ENCODE measurements at regions not wholly inside any gene's neighbourhood (a gene's known extent, or its start where the extent isn't known, plus 50 kb on each side); places are given as distances from the start of the nearest gene placed in this dataset.

GRCh38 chr6:147715035-147715434 is 206.5 kb downstream of the SAMD5 start:
- Mint-ChIP-seq H3K27ac (no peak overlapping the region), H3K4me3 (no peak overlapping the region), H3K36me3 (ENCODE audit: low read depth) (no peaks in the 10 kb centered on the region), H3K4me1 (no peaks in the 10 kb centered on the region), H3K9me3 (no peaks in the 10 kb centered on the region), H3K27me3 (no peaks in the 10 kb centered on the region)
- no peak for ATAC-seq (replicated peaks)

GRCh38 chr6:147716434-147716833 is 207.9 kb downstream of the SAMD5 start:
- no peaks in the 10 kb centered on the region for H3K4me1 Mint-ChIP-seq
- no peaks in the 10 kb centered on the region for H3K9me3 Mint-ChIP-seq
- H3K4me3 Mint-ChIP-seq, result no peak overlapping the region
- no peak for ATAC-seq (replicated peaks)
- no peak overlapping the region for H3K27ac Mint-ChIP-seq
- H3K27me3 Mint-ChIP-seq, result no peaks in the 10 kb centered on the region
- H3K36me3 Mint-ChIP-seq (ENCODE audit: low read depth), result no peaks in the 10 kb centered on the region

GRCh38 chr6:147717991-147718390 is 209.5 kb downstream of the SAMD5 start:
- Mint-ChIP-seq H3K4me1 (no peaks in the 10 kb centered on the region), H3K9me3 (peaks cover 3% of the 10 kb centered on the region), H3K27ac (no peak overlapping the region), H3K27me3 (no peaks in the 10 kb centered on the region), H3K36me3 (ENCODE audit: low read depth) (no peaks in the 10 kb centered on the region), H3K4me3 (no peak overlapping the region)
- ATAC-seq (replicated peaks), result no peak

- Mint-ChIP-seq H3K27ac (no peak overlapping the region), H3K27me3 (peaks cover 3% of the 10 kb centered on the region), H3K9me3 (peaks cover 9% of the 10 kb centered on the region), H3K4me3 (no peak overlapping the region), H3K36me3 (ENCODE audit: low read depth) (no peaks in the 10 kb centered on the region), H3K4me1 (no peaks in the 10 kb centered on the region)
- ATAC-seq (replicated peaks), result no peak
These were observed 213.7 kb downstream of the SAMD5 start for GRCh38 chr6:147722158-147722557.

- Mint-ChIP-seq H3K4me1 (no peaks in the 10 kb centered on the region), H3K27me3 (peaks cover 6% of the 10 kb centered on the region), H3K9me3 (peaks cover 9% of the 10 kb centered on the region), H3K36me3 (ENCODE audit: low read depth) (no peaks in the 10 kb centered on the region), H3K4me3 (no peak overlapping the region), H3K27ac (no peak overlapping the region)
- no peak for ATAC-seq (replicated peaks)
These were observed 216.0 kb downstream of the SAMD5 start for GRCh38 chr6:147724454-147724853.

GRCh38 chr6:147726342-147726741 is 217.9 kb downstream of the SAMD5 start:
- H3K4me1 Mint-ChIP-seq, result no peaks in the 10 kb centered on the region
- peaks cover 9% of the 10 kb centered on the region for H3K9me3 Mint-ChIP-seq
- no peak overlapping the region for H3K27ac Mint-ChIP-seq
- no peak for ATAC-seq (replicated peaks)
- H3K4me3 Mint-ChIP-seq, result no peak overlapping the region
- peaks cover 7% of the 10 kb centered on the region for H3K27me3 Mint-ChIP-seq
- H3K36me3 Mint-ChIP-seq (ENCODE audit: low read depth), result no peaks in the 10 kb centered on the region

GRCh38 chr6:147728903-147729302 is 220.4 kb downstream of the SAMD5 start:
- H3K4me3 Mint-ChIP-seq, result no peak overlapping the region
- H3K36me3 Mint-ChIP-seq (ENCODE audit: low read depth), result no peaks in the 10 kb centered on the region
- H3K27ac Mint-ChIP-seq, result no peak overlapping the region
- H3K4me1 Mint-ChIP-seq, result no peaks in the 10 kb centered on the region
- no peak for ATAC-seq (replicated peaks)
- peaks cover 7% of the 10 kb centered on the region for H3K27me3 Mint-ChIP-seq
- peaks cover 3% of the 10 kb centered on the region for H3K9me3 Mint-ChIP-seq

GRCh38 chr6:147733686-147734085 is 225.2 kb downstream of the SAMD5 start:
- no peaks in the 10 kb centered on the region for H3K9me3 Mint-ChIP-seq
- H3K4me3 Mint-ChIP-seq, result no peak overlapping the region
- peaks cover 14% of the 10 kb centered on the region for H3K27me3 Mint-ChIP-seq
- H3K4me1 Mint-ChIP-seq, result no peaks in the 10 kb centered on the region
- no peak for ATAC-seq (replicated peaks)
- H3K27ac Mint-ChIP-seq, result no peak overlapping the region
- no peaks in the 10 kb centered on the region for H3K36me3 Mint-ChIP-seq (ENCODE audit: low read depth)

GRCh38 chr6:147734151-147734550 is 225.7 kb downstream of the SAMD5 start:
- H3K9me3 Mint-ChIP-seq, result no peaks in the 10 kb centered on the region
- H3K4me1 Mint-ChIP-seq, result no peaks in the 10 kb centered on the region
- H3K27ac Mint-ChIP-seq, result no peak overlapping the region
- H3K36me3 Mint-ChIP-seq (ENCODE audit: low read depth), result no peaks in the 10 kb centered on the region
- H3K4me3 Mint-ChIP-seq, result no peak overlapping the region
- peaks cover 14% of the 10 kb centered on the region for H3K27me3 Mint-ChIP-seq
- ATAC-seq (replicated peaks), result no peak

GRCh38 chr6:147735924-147736323 is 227.4 kb downstream of the SAMD5 start:
- no peaks in the 10 kb centered on the region for H3K36me3 Mint-ChIP-seq (ENCODE audit: low read depth)
- H3K9me3 Mint-ChIP-seq, result no peaks in the 10 kb centered on the region
- peaks cover 10% of the 10 kb centered on the region for H3K27me3 Mint-ChIP-seq
- no peak overlapping the region for H3K4me3 Mint-ChIP-seq
- H3K4me1 Mint-ChIP-seq, result no peaks in the 10 kb centered on the region
- ATAC-seq (replicated peaks), result no peak
- no peak overlapping the region for H3K27ac Mint-ChIP-seq

- no peak for ATAC-seq (replicated peaks)
- Mint-ChIP-seq H3K9me3 (no peaks in the 10 kb centered on the region), H3K4me3 (no peak overlapping the region), H3K36me3 (ENCODE audit: low read depth) (no peaks in the 10 kb centered on the region), H3K27ac (no peak overlapping the region), H3K4me1 (no peaks in the 10 kb centered on the region), H3K27me3 (peaks cover 10% of the 10 kb centered on the region)
These were observed 228.6 kb downstream of the SAMD5 start for GRCh38 chr6:147737115-147737514.

- H3K36me3 Mint-ChIP-seq (ENCODE audit: low read depth), result no peaks in the 10 kb centered on the region
- H3K4me3 Mint-ChIP-seq, result no peak overlapping the region
- ATAC-seq (replicated peaks), result no peak
- H3K27ac Mint-ChIP-seq, result no peak overlapping the region
- no peaks in the 10 kb centered on the region for H3K9me3 Mint-ChIP-seq
- H3K27me3 Mint-ChIP-seq, result peaks cover 10% of the 10 kb centered on the region
- no peaks in the 10 kb centered on the region for H3K4me1 Mint-ChIP-seq
These were observed 229.6 kb downstream of the SAMD5 start for GRCh38 chr6:147738099-147738498.

GRCh38 chr6:147738516-147739162 is 230.1 kb downstream of the SAMD5 start:
- no peaks in the 10 kb centered on the region for H3K9me3 Mint-ChIP-seq
- no peaks in the 10 kb centered on the region for H3K4me1 Mint-ChIP-seq
- no peaks in the 10 kb centered on the region for H3K36me3 Mint-ChIP-seq (ENCODE audit: low read depth)
- H3K27ac Mint-ChIP-seq, result no peak overlapping the region
- H3K4me3 Mint-ChIP-seq, result no peak overlapping the region
- ATAC-seq (replicated peaks), result no peak
- peaks cover 10% of the 10 kb centered on the region for H3K27me3 Mint-ChIP-seq

GRCh38 chr6:147740326-147740725 is 231.8 kb downstream of the SAMD5 start:
- Mint-ChIP-seq H3K27ac (no peak overlapping the region), H3K4me1 (no peaks in the 10 kb centered on the region), H3K27me3 (peaks cover 7% of the 10 kb centered on the region), H3K4me3 (no peak overlapping the region), H3K36me3 (ENCODE audit: low read depth) (no peaks in the 10 kb centered on the region), H3K9me3 (no peaks in the 10 kb centered on the region)
- no peak for ATAC-seq (replicated peaks)

GRCh38 chr6:147740916-147741315 is 232.4 kb downstream of the SAMD5 start:
- peaks cover 7% of the 10 kb centered on the region for H3K27me3 Mint-ChIP-seq
- H3K9me3 Mint-ChIP-seq, result no peaks in the 10 kb centered on the region
- H3K4me3 Mint-ChIP-seq, result no peak overlapping the region
- H3K4me1 Mint-ChIP-seq, result no peaks in the 10 kb centered on the region
- H3K36me3 Mint-ChIP-seq (ENCODE audit: low read depth), result no peaks in the 10 kb centered on the region
- no peak overlapping the region for H3K27ac Mint-ChIP-seq
- no peak for ATAC-seq (replicated peaks)

- ATAC-seq (replicated peaks), result no peak
- no peaks in the 10 kb centered on the region for H3K36me3 Mint-ChIP-seq (ENCODE audit: low read depth)
- H3K27me3 Mint-ChIP-seq, result peaks cover 7% of the 10 kb centered on the region
- no peaks in the 10 kb centered on the region for H3K9me3 Mint-ChIP-seq
- H3K4me3 Mint-ChIP-seq, result no peak overlapping the region
- H3K27ac Mint-ChIP-seq, result no peak overlapping the region
- no peaks in the 10 kb centered on the region for H3K4me1 Mint-ChIP-seq
These were observed 232.9 kb downstream of the SAMD5 start for GRCh38 chr6:147741389-147741788.

All from activated T-helper 17 cell treated with anti-CD3 and anti-CD28 coated beads, Interleukin-2, amount 50 U/mL, for 72 hours (primary cell).